ENCODE measurements at regions not wholly inside any gene's neighbourhood (a gene's known extent, or its start where the extent isn't known, plus 50 kb on each side); places are given as distances from the start of the nearest gene placed in this dataset.

DNA sequence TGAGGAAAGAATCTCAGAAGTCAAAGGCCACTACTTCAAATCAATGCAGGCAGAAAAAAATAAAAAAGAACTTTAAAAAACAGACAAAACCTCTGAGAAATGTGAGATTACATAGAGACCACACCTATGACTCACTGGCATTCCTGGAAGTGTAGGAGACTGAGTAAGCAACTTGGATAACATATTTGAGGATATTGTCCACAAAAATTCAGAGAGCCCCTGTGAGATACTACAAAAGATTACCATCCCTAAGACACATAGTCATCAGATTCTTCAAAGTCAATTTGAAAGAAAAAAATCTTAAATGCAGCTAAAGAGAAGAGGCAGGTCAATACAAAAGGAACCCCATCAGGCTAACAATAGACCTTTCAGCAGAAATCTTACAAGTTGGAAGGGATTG is 887.3 kb downstream of the NTRK3 start:
- no peak overlapping the region for H3K27ac ChIP-seq (replicated peaks)
- no peak overlapping the region for H3K4me3 ChIP-seq (replicated peaks; ENCODE audit: insufficient read depth, low read length)
- no peak for DNase-seq (ENCODE audit: low read depth in 1 of 2, low spot score in 1 of 2)
- H3K27me3 ChIP-seq (ENCODE audit: insufficient read depth, poor library complexity, severe bottlenecking), result no peaks in the 10 kb centered on the region
- TF ChIP-seq, protein P1, sequence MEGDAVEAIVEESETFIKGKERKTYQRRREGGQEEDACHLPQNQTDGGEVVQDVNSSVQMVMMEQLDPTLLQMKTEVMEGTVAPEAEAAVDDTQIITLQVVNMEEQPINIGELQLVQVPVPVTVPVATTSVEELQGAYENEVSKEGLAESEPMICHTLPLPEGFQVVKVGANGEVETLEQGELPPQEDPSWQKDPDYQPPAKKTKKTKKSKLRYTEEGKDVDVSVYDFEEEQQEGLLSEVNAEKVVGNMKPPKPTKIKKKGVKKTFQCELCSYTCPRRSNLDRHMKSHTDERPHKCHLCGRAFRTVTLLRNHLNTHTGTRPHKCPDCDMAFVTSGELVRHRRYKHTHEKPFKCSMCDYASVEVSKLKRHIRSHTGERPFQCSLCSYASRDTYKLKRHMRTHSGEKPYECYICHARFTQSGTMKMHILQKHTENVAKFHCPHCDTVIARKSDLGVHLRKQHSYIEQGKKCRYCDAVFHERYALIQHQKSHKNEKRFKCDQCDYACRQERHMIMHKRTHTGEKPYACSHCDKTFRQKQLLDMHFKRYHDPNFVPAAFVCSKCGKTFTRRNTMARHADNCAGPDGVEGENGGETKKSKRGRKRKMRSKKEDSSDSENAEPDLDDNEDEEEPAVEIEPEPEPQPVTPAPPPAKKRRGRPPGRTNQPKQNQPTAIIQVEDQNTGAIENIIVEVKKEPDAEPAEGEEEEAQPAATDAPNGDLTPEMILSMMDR (IDR thresholded peaks at IDR 0.05; ENCODE audit: insufficient read depth, low read length), result no peak
- TF ChIP-seq, protein P2, sequence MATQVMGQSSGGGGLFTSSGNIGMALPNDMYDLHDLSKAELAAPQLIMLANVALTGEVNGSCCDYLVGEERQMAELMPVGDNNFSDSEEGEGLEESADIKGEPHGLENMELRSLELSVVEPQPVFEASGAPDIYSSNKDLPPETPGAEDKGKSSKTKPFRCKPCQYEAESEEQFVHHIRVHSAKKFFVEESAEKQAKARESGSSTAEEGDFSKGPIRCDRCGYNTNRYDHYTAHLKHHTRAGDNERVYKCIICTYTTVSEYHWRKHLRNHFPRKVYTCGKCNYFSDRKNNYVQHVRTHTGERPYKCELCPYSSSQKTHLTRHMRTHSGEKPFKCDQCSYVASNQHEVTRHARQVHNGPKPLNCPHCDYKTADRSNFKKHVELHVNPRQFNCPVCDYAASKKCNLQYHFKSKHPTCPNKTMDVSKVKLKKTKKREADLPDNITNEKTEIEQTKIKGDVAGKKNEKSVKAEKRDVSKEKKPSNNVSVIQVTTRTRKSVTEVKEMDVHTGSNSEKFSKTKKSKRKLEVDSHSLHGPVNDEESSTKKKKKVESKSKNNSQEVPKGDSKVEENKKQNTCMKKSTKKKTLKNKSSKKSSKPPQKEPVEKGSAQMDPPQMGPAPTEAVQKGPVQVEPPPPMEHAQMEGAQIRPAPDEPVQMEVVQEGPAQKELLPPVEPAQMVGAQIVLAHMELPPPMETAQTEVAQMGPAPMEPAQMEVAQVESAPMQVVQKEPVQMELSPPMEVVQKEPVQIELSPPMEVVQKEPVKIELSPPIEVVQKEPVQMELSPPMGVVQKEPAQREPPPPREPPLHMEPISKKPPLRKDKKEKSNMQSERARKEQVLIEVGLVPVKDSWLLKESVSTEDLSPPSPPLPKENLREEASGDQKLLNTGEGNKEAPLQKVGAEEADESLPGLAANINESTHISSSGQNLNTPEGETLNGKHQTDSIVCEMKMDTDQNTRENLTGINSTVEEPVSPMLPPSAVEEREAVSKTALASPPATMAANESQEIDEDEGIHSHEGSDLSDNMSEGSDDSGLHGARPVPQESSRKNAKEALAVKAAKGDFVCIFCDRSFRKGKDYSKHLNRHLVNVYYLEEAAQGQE (IDR thresholded peaks at IDR 0.05; ENCODE audit: insufficient replicate concordance, low read depth), result no peak
- TF ChIP-seq POLR2AphosphoS5 (IDR thresholded peaks at IDR 0.05; ENCODE audit: low read depth) (no peak), GABPA (IDR thresholded peaks at IDR 0.05; ENCODE audit: low read depth) (no peak), SPI1 (IDR thresholded peaks at IDR 0.05; ENCODE audit: borderline replicate concordance, low read depth) (no peak)

DNA sequence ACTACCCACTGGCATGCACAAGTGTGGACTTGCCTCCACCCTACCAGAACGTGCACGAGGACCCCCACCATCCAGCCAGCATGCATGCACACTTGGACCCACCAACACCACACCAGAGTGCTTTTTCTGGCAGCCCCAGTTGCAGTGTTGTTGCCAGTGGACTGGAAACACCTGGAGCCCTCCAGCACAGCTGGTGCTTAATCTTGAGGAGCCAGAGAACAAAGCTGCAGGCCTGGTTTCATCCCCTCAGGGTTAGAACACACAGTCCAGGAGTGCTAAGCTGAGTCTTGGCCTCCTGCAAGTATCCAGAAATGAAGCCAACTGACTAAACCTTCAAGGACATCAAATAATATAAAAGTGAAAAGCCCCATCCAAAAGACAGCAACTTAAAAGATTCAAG is 888.0 kb downstream of the NTRK3 start:
- TF ChIP-seq, protein P1 (IDR thresholded peaks at IDR 0.05; ENCODE audit: insufficient read depth, low read length), result no peak
- TF ChIP-seq POLR2AphosphoS5 (IDR thresholded peaks at IDR 0.05; ENCODE audit: low read depth) (no peak), SPI1 (IDR thresholded peaks at IDR 0.05; ENCODE audit: borderline replicate concordance, low read depth) (no peak), GABPA (IDR thresholded peaks at IDR 0.05; ENCODE audit: low read depth) (no peak)
- TF ChIP-seq, protein P2 (IDR thresholded peaks at IDR 0.05; ENCODE audit: insufficient replicate concordance, low read depth), result no peak
- Histone ChIP-seq H3K27ac (replicated peaks) (no peak overlapping the region), H3K27me3 (ENCODE audit: insufficient read depth, poor library complexity, severe bottlenecking) (no peaks in the 10 kb centered on the region), H3K4me3 (replicated peaks; ENCODE audit: insufficient read depth, low read length) (no peak overlapping the region)
- no peak for DNase-seq (ENCODE audit: low read depth in 1 of 2, low spot score in 1 of 2)

DNA sequence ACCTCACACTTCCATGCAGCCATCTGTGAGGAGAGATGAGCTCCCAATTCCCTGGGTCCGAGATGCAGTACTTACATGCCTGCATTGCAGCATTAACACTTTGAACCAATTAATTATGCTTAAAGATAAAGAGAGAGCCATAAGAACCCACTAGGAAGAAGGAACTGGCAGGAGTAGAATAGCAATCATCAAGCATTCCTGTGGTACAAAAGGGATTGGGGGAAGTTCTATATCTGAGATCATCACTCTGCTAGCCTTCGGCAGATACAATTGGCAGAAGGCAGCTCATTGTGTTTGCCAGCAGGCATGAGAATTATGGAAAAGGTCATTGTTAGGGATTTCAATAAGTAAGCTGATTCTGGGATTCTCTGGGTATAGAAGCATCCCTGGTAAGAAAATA is 891.4 kb downstream of the NTRK3 start:
- Histone ChIP-seq H3K4me3 (replicated peaks; ENCODE audit: insufficient read depth, low read length) (no peak overlapping the region), H3K27me3 (ENCODE audit: insufficient read depth, poor library complexity, severe bottlenecking) (no peaks in the 10 kb centered on the region), H3K27ac (replicated peaks) (no peak overlapping the region)
- no peak for TF ChIP-seq POLR2AphosphoS5 (IDR thresholded peaks at IDR 0.05; ENCODE audit: low read depth)
- no peak for DNase-seq (ENCODE audit: low read depth in 1 of 2, low spot score in 1 of 2)

DNA sequence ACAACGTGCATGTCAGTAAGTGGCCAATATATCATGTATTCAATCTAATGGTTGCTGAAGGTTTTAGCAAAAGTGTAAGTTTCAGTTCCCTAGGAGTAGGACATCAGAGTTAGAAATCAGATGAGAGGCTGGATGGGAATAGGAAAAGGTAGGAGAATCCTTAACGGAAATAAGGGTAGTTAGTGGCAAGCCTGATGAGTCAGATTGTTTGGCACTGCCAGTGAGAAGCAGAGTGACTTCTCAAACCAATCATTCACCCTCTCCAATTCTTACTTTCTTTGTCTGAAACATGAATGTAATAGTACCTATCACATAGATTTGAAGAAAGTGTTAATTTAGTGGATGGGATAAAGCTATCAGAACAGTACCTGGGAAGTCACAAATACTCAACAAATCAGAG is 894.0 kb downstream of the NTRK3 start:
- H3K27me3 ChIP-seq (ENCODE audit: insufficient read depth, poor library complexity, severe bottlenecking), result no peaks in the 10 kb centered on the region
- DNase-seq (ENCODE audit: low read depth in 1 of 2, low spot score in 1 of 2), result no peak
- no peak overlapping the region for H3K27ac ChIP-seq (replicated peaks)
- TF ChIP-seq SPI1 (IDR thresholded peaks at IDR 0.05; ENCODE audit: borderline replicate concordance, low read depth), result no peak
- no peak overlapping the region for H3K4me3 ChIP-seq (replicated peaks; ENCODE audit: insufficient read depth, low read length)

DNA sequence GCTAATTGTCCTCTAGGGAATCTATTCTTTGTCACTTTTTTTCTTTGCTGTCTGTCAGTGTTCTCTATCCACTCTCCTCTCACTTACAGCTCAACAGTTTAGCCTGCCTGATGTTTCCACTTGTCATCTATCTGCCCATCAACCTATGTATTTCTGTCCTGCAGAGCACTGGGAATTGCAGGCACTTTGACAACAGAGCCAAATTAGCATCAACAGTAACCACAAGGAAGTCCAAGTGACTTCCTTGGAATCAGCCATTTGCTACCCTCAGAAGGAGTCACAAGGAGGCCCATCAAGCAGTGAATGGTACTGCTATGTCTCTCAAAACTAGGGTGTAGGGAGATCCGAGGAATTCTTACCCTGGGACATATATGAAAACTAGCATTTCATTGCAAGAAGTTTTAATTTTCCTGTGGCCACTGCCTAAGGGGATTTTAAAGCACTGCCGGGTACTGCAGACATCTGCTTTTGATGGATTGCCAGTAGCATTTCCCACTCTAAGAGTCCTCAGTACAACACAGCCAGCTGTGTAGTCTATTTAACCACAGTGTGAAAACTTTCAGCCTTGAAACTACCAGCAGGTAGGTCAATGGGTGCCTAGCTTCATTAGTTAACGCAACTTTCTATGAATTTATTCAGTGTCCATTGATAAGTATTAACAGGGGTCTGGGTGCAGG is 898.8 kb downstream of the NTRK3 start:
- Histone ChIP-seq H3K27me3 (ENCODE audit: insufficient read depth, poor library complexity, severe bottlenecking) (no peaks in the 10 kb centered on the region), H3K4me3 (replicated peaks; ENCODE audit: insufficient read depth, low read length) (no peak overlapping the region), H3K27ac (replicated peaks) (no peak overlapping the region)
- DNase-seq (ENCODE audit: low read depth in 1 of 2, low spot score in 1 of 2), result no peak
- TF ChIP-seq GABPA (IDR thresholded peaks at IDR 0.05; ENCODE audit: low read depth), result no peak
- TF ChIP-seq, protein P1 (IDR thresholded peaks at IDR 0.05; ENCODE audit: insufficient read depth, low read length), result no peak

Data from HL-60 (cell line).